H1 (cell line): ENCODE measurements at regions not wholly inside any gene's neighbourhood (a gene's known extent, or its start where the extent isn't known, plus 50 kb on each side); places are given as distances from the start of the nearest gene placed in this dataset.
"Not testable (repeated sequence)": the region's sequence is repeated elsewhere in the genome, so short reads cannot be mapped to it uniquely, and the experiment has no call there.

Experiments used
- CTCF ChIA-PET: fragments of 300-600 bp; sonication (Branson Sonifier 250); formaldehyde crosslinking; loops from one replicate; lab custom pipeline; 2021; ENCODE audit not compliant: partially characterized antibody; lab: Charles Lee
- POLR2A ChIA-PET: fragments of 300-600 bp; sonication (Branson Sonifier 250); formaldehyde crosslinking; loops from one replicate; lab custom pipeline; 2021; ENCODE audit warnings: inconsistent platforms; ENCODE audit not compliant: partially characterized antibody; lab: Charles Lee
- DNase-seq, 2 experiments: peaks; one replicate each; pipeline versions ENCODE4 v3.0.0 to v3.0.0-alpha.2; 2010 to 2022; ENCODE audit warnings: low spot score in 2 of 2, low read depth in 1 of 2, mixed read lengths in 1 of 2
- FAIRE-seq: peaks from 2 replicates; lab custom pipeline; 2011; peaks lifted over from hg19 to GRCh38; lab: Jason Lieb, UNC
- H2AFZ ChIP-seq: 2 replicates; pipeline ENCODE4 v1.8.1; 2012; ENCODE audit warnings: low read length, inconsistent platforms
- H2AK5ac ChIP-seq: 2 replicates; pipeline ENCODE4 v1.6.1; 2013; ENCODE audit warnings: low read depth, low read length
- H2BK120ac ChIP-seq: replicated peaks from 2 replicates; pipeline ENCODE3; 2013; ENCODE audit warnings: low read depth, low read length, inconsistent platforms
- H2BK12ac ChIP-seq: 2 replicates; pipeline ENCODE4 v1.6.1; 2013; ENCODE audit warnings: low read depth, low read length
- H2BK15ac ChIP-seq: 2 replicates; pipeline ENCODE4 v1.6.1; 2013; ENCODE audit warnings: low read length
- H2BK20ac ChIP-seq: 2 replicates; pipeline ENCODE4 v1.6.1; 2013; ENCODE audit warnings: low read length
- H2BK5ac ChIP-seq: 2 replicates; pipeline ENCODE4 v1.6.1; 2013; ENCODE audit warnings: low read depth, low read length
- H3K14ac ChIP-seq: 2 replicates; pipeline ENCODE4 v1.6.1; 2013; ENCODE audit warnings: inconsistent platforms; ENCODE audit not compliant: insufficient read length
- H3K18ac ChIP-seq: 2 replicates; pipeline ENCODE4 v1.6.1; 2013; ENCODE audit warnings: low read length; ENCODE audit errors: extremely low read depth
- H3K23ac ChIP-seq: 2 replicates; pipeline ENCODE4 v1.6.1; 2013; ENCODE audit warnings: inconsistent platforms; ENCODE audit not compliant: insufficient read length
- H3K23me2 ChIP-seq: 2 replicates; pipeline ENCODE4 v1.6.1; 2013; ENCODE audit warnings: low read depth, low read length
- H3K27ac ChIP-seq: 2 replicates; pipeline ENCODE4 v1.6.1; 2011; ENCODE audit warnings: low read depth, low read length, inconsistent platforms
- H3K27me3 ChIP-seq, 4 experiments: replicated peaks in 1 of 4; 1 replicate in 1 of 4; 2 replicates in 3 of 4; pipeline versions ENCODE4 v1.6.1 to v1.8.1; 2011 to 2013; ENCODE audit warnings: low read length in 3 of 4, mild to moderate bottlenecking in 3 of 4, inconsistent platforms in 2 of 4, mixed read lengths in 2 of 4, moderate library complexity in 1 of 4; ENCODE audit not compliant: control insufficient read depth in 3 of 4, insufficient read depth in 3 of 4; ENCODE audit errors: extremely low read depth in 1 of 4
- H3K36me3 ChIP-seq, 4 experiments: 2 replicates each; pipeline versions ENCODE4 v1.6.1 to v1.8.1; 2011 to 2013; ENCODE audit warnings: mild to moderate bottlenecking in 4 of 4, low read length in 3 of 4, moderate library complexity in 2 of 4, control low read depth in 1 of 4, inconsistent platforms in 1 of 4; ENCODE audit not compliant: insufficient read depth in 4 of 4, control insufficient read depth in 2 of 4
- H3K4ac ChIP-seq: replicated peaks from 2 replicates; pipeline ENCODE3; 2013; ENCODE audit warnings: low read length, low read depth, mixed read lengths, inconsistent platforms; ENCODE audit not compliant: insufficient read length
- H3K4me1 ChIP-seq, 4 experiments: replicated peaks in 1 of 4; 1 replicate in 1 of 4; 2 replicates in 3 of 4; pipeline versions ENCODE4 v1.6.1 to v1.8.1; 2011 to 2013; ENCODE audit warnings: low read length in 3 of 4, inconsistent platforms in 2 of 4, mixed read lengths in 1 of 4; ENCODE audit not compliant: insufficient read depth in 4 of 4, control insufficient read depth in 3 of 4
- H3K4me2 ChIP-seq, 2 experiments: 2 replicates each; pipeline versions ENCODE4 v1.6.1 to v1.8.1; 2011 to 2013; ENCODE audit warnings: low read depth in 2 of 2, low read length in 2 of 2, control low read depth in 1 of 2, inconsistent platforms in 1 of 2, mild to moderate bottlenecking in 1 of 2; ENCODE audit not compliant: insufficient read depth in 1 of 2
- H3K4me3 ChIP-seq, 4 experiments: fragments of 200-600, 300-600 bp in 1 of 4; sonication (generic), shearing (Covaris generic), sonication (Bioruptor Twin) in 1 of 4; 2 replicates each; pipeline versions ENCODE4 v1.5.1 to v1.8.1; 2011 to 2016; ENCODE audit warnings: low read length in 4 of 4, low read depth in 3 of 4, control low read depth in 2 of 4, inconsistent platforms in 2 of 4, mild to moderate bottlenecking in 2 of 4, mixed read lengths in 1 of 4, moderate library complexity in 1 of 4; ENCODE audit not compliant: insufficient read depth in 2 of 4; ENCODE audit errors: extremely low read depth in 1 of 4
- H3K56ac ChIP-seq: replicated peaks from 2 replicates; pipeline ENCODE3; 2013; ENCODE audit warnings: low read depth, mild to moderate bottlenecking, mixed read lengths, low read length, inconsistent platforms; ENCODE audit not compliant: insufficient read length
- H3K79me1 ChIP-seq: 2 replicates; pipeline ENCODE4 v1.6.1; 2013; ENCODE audit warnings: low read depth, low read length, control low read depth
- H3K79me2 ChIP-seq, 2 experiments: 2 replicates each; pipeline versions ENCODE4 v1.6.1 to v1.8.1; 2012 to 2013; ENCODE audit warnings: low read length in 2 of 2, mild to moderate bottlenecking in 2 of 2, inconsistent platforms in 1 of 2; ENCODE audit not compliant: insufficient read depth in 2 of 2, control insufficient read depth in 1 of 2
- H3K9ac ChIP-seq, 4 experiments: replicated peaks in 1 of 4; 1 replicate in 1 of 4; 2 replicates in 3 of 4; pipeline versions ENCODE4 v1.6.1 to v1.8.1; 2011 to 2013; ENCODE audit warnings: low read depth in 3 of 4, low read length in 3 of 4, control low read depth in 2 of 4, mild to moderate bottlenecking in 2 of 4, moderate library complexity in 2 of 4, inconsistent platforms in 1 of 4; ENCODE audit errors: extremely low read depth in 1 of 4
- H3K9me3 ChIP-seq, 2 experiments: 2 replicates each; pipeline versions ENCODE4 v1.6.1 to v1.8.1; 2012 to 2013; ENCODE audit warnings: mild to moderate bottlenecking in 2 of 2, moderate library complexity in 2 of 2, control low read depth in 1 of 2, inconsistent platforms in 1 of 2, low read depth in 1 of 2, low read length in 1 of 2, mixed read lengths in 1 of 2; ENCODE audit not compliant: insufficient read depth in 2 of 2
- H4K20me1 ChIP-seq, 2 experiments: replicated peaks in 1 of 2; 2 replicates each; pipeline versions ENCODE3 to v1.8.1; 2011 to 2013; ENCODE audit warnings: inconsistent platforms in 2 of 2, low read length in 2 of 2, mild to moderate bottlenecking in 1 of 2; ENCODE audit not compliant: insufficient read depth in 2 of 2, control insufficient read depth in 1 of 2
- H4K5ac ChIP-seq: 2 replicates; pipeline ENCODE4 v1.6.1; 2013; ENCODE audit warnings: low read length, low read depth, mixed read lengths, inconsistent platforms; ENCODE audit not compliant: insufficient read length
- H4K8ac ChIP-seq: 2 replicates; pipeline ENCODE4 v1.8.0; 2013; ENCODE audit warnings: mild to moderate bottlenecking, moderate library complexity, low read length, inconsistent platforms; ENCODE audit not compliant: insufficient read depth; ENCODE audit errors: extremely low read depth
- H4K91ac ChIP-seq: replicated peaks from 2 replicates; pipeline ENCODE3; 2013; ENCODE audit warnings: low read length, mixed read lengths, inconsistent platforms; ENCODE audit not compliant: insufficient read length
- WGBS, 2 experiments: shearing (Covaris generic) in 1 of 2; methylation state at CpG; one replicate each; pipeline versions ENCODE4 v1.1.6 to v1.1.7; 2013 to 2015; ENCODE audit warnings: low lambda C conversion rate in 2 of 2, mixed read lengths in 2 of 2, inconsistent platforms in 1 of 2, low coverage in 1 of 2, missing lambda C conversion rate in 1 of 2; ENCODE audit not compliant: insufficient replicate concordance in 2 of 2, insufficient coverage in 1 of 2, insufficient read length in 1 of 2; ENCODE audit errors: extremely low coverage in 1 of 2, missing lambda C conversion rate in 1 of 2; 5-methylcytosine and 5-hydroxymethylcytosine counted together

DNA sequence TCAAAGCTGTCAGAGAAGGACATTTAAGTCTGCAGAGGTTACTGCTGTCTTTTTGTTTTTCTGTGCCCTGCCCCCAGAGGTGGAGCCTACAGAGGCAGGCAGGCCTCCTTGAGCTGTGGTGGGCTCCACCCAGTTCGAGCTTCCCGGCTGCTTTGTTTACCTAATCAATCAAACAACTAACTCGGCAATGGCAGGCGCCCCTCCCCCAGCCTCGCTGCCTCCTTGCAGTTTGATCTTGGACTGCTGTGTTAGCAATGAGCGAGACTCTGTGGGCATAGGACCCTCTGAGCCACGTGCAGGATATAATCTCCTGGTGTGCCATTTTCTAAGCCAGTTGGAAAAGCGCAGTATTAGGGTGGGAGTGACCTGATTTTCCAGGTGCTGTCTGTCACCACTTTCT lies 201.8 kb upstream of the ETAA1 start:
- H3K18ac ChIP-seq, H3K4ac ChIP-seq, H2BK120ac ChIP-seq, FAIRE-seq, H2BK20ac ChIP-seq, H2BK5ac ChIP-seq, H4K91ac ChIP-seq, H3K36me3 ChIP-seq, H3K27ac ChIP-seq, CTCF ChIA-PET, H4K8ac ChIP-seq, H3K9ac ChIP-seq, H3K27me3 ChIP-seq, H3K56ac ChIP-seq, H3K79me2 ChIP-seq, H2AFZ ChIP-seq, H3K23ac ChIP-seq, DNase-seq, H3K14ac ChIP-seq, H3K4me3 ChIP-seq, POLR2A ChIA-PET, H2AK5ac ChIP-seq, H2BK15ac ChIP-seq, H2BK12ac ChIP-seq, H3K79me1 ChIP-seq, H4K5ac ChIP-seq, H3K4me2 ChIP-seq, H3K4me1 ChIP-seq, H4K20me1 ChIP-seq, H3K23me2 ChIP-seq: not testable (repeated sequence)
- 75% methylated on average over 8 of the region's 8 CpGs; no CpG with 5 or more reads in 1 of the 2 experiments for WGBS, 2 experiments
- H3K9me3 ChIP-seq: peaks cover 13 to 14% of the 10 kb centered on the region in 2 experiments; a peak in 2 of 4 replicates
